LNCAP (cell line): ENCODE measurements at regions not wholly inside any gene's neighbourhood (a gene's known extent, or its start where the extent isn't known, plus 50 kb on each side); places are given as distances from the start of the nearest gene placed in this dataset.

ENCODE experiments used
- TF ChIP-seq, protein P1 (sequence below): fragments of 450-650 bp; IDR thresholded peaks from 2 replicates; pipeline ENCODE4 v1.5.1; 2017; ENCODE audit warnings: mild to moderate bottlenecking

GRCh38 chr11:8828580-8829361 lies 82.2 kb upstream of the AKIP1 start:
- TF ChIP-seq, protein P1, sequence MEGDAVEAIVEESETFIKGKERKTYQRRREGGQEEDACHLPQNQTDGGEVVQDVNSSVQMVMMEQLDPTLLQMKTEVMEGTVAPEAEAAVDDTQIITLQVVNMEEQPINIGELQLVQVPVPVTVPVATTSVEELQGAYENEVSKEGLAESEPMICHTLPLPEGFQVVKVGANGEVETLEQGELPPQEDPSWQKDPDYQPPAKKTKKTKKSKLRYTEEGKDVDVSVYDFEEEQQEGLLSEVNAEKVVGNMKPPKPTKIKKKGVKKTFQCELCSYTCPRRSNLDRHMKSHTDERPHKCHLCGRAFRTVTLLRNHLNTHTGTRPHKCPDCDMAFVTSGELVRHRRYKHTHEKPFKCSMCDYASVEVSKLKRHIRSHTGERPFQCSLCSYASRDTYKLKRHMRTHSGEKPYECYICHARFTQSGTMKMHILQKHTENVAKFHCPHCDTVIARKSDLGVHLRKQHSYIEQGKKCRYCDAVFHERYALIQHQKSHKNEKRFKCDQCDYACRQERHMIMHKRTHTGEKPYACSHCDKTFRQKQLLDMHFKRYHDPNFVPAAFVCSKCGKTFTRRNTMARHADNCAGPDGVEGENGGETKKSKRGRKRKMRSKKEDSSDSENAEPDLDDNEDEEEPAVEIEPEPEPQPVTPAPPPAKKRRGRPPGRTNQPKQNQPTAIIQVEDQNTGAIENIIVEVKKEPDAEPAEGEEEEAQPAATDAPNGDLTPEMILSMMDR, result no peak

DNA sequence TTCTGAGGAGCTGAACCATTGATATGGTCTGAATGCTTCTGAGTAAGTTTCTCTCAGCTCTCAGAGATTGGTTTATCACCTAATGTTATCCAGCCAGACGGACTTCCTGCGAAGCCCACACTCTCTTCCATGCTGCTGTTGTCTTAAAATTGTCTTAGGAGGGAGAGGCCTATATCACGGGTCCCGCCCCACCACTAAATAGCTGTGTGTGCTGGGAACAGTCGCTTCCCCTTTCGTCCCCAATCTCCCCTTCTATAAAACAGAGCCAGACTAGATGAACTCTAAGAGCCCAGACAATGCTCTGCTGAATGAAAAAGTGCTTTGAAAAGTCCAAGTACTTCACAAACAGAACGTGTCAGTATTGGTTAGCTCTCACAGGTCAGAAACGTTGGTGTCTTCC lies 81.4 kb upstream of the AKIP1 start:
- TF ChIP-seq, protein P1, result no peak

GRCh38 chr11:8830641-8831040 lies 80.3 kb upstream of the AKIP1 start:
- TF ChIP-seq, protein P1, result no peak

DNA sequence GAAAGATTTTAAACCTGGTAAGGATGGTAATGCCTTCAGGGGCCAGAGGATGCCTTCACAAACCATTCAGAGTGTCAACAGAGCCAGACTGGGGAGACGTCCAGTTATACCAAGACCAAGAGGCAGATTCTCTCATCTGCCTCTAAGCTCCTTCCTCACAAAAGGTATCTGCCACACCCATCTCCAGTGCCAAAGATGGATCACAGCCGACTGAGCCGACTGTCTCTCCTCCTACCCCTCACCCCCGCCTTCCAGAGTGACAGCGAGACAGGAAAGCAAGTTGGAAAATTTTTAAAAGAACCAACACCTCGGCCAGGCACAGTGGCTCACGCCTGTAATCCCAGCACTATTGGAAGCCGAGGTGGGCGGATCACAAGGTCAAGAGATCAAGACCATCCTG lies 79.1 kb upstream of the AKIP1 start:
- TF ChIP-seq, protein P1, result no peak

DNA sequence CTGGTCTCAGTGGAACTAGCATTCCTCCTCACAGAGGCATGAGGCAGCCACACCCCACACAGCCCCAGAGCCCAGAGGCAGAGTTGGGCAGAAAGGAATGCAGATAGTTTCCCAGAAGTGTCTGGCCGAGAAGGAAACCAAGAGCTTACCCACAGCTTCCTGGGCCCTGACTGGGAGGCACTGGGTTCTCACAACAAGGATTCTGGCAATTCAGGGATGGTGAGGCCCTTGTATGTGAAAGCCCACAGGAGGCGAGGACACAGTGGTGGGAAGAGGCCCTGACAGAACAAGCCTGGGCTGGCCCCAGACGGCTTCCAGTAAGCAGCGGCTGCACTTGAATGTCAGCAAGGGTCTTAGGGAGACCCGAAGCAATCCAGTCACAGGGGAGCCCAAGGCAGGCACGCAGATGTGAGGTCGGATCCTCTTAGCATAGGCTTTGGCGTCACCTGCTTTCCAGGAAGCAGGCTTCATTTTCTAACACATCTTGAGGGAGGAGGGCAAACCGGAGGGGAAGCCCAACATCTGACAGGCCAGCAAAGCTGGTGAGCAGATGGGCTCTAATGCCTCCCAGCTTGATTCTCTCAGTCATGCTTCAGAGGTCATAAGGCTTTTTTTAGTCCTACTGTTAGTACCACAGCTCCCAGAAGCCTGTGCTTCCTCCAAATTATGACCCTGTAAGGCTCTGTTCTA lies 78.3 kb upstream of the AKIP1 start:
- TF ChIP-seq, protein P1, result no peak

DNA sequence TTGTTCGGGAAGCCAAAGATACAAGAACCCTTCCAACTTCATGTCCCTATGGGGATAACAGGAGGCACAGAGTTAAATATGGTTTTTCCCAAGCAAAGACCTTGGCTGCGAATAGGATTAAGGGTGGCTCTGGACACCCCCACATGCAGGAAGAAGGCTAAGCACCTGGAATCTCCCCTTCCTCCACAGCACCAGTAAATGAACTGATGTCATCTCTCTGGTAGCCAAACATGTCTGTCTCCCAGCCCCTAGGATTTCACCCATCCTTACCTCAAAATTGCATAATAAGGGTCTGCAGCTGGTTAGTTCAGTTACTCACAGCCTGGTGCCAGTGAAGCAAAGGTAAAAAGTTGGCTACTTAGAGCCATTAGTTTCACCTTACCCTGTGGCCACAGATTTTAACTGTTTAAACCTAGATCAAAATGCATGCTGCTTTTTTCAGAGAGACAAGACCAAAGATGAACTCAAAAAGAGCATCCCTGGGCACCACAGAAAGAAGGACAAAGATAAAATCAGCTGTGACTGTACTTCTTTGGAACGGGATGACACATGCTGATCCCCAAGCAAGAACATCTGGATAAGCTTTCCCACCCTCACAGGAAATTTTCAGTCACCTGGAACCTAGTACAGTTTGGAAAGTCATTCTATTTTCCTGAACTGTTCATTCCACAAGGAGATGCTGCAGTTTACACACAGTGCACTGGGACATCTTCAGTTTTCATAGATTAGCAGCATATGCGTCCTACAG lies 77.2 kb upstream of the AKIP1 start:
- TF ChIP-seq, protein P1, result no peak

DNA sequence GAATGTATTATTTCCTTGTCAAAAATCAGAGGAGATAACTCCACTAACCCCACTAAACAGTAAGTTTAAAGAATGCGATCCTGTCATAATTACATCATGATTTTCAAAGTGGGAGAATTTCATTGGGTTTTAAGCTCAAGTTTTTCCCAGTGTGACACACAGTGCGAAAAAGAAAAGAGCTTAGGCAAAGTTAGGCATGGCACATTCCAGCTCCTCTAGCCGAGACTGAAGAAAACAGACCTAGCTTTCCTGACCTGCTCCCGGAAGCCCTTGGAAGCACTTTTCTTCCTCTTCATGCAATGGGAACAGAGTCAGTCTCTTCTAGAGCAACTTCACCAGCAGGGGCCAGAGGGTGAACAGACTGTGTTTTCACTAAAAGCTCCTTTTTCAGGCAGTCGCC lies 76.6 kb upstream of the AKIP1 start:
- TF ChIP-seq, protein P1, result no peak
